Heart left ventricle (tissue), 16 donors: ENCODE measurements at regions not wholly inside any gene's neighbourhood (a gene's known extent, or its start where the extent isn't known, plus 50 kb on each side); places are given as distances from the start of the nearest gene placed in this dataset.
A peak's percentile ranks its signal among the peaks of the same experiment; 100 is the strongest.
"Not testable (repeated sequence)": the region's sequence is repeated elsewhere in the genome, so short reads cannot be mapped to it uniquely, and the experiment has no call there.

Experiments used
- ATAC-seq, 4 donors: fragments of 200-7000 bp; cut with Tn5 transposase; one replicate each; pipeline ENCODE4 v1.9.1; 2020 to 2022; ENCODE audit warnings: moderate library complexity in 4 of 4, mild to moderate bottlenecking in 3 of 4, moderate number of reproducible peaks in 1 of 4
- DNase-seq, 5 donors: peaks; one replicate each; pipeline ENCODE4 v3.0.0-alpha.2; 2020
- H3K27ac ChIP-seq, 12 donors: fragments of 200-600 bp; sonication (generic) in 4 of 12; one replicate each; pipeline versions ENCODE4 v1.5.0 to v1.8.0; 2016 to 2022; ENCODE audit warnings: mild to moderate bottlenecking in 2 of 12
- H3K27me3 ChIP-seq, 9 donors: fragments of 200-600 bp; sonication (generic) in 2 of 9; one replicate each; pipeline versions ENCODE4 v1.5.1 to v1.8.0; 2016 to 2022; ENCODE audit warnings: mild to moderate bottlenecking in 3 of 9
- H3K36me3 ChIP-seq, 9 donors: fragments of 200-600 bp; sonication (generic) in 2 of 9; one replicate each; pipeline versions ENCODE4 v1.5.0 to v1.8.0; 2018 to 2022; ENCODE audit warnings: mild to moderate bottlenecking in 2 of 9
- H3K4me1 ChIP-seq, 12 donors: fragments of 200-600 bp; sonication (generic) in 4 of 12; one replicate each; pipeline versions ENCODE4 v1.5.0 to v1.8.0; 2016 to 2022; ENCODE audit warnings: mild to moderate bottlenecking in 3 of 12
- H3K4me3 ChIP-seq, 12 donors: fragments of 200-600 bp; sonication (generic) in 4 of 12; one replicate each; pipeline versions ENCODE4 v1.5.0 to v1.8.0; 2017 to 2022; ENCODE audit warnings: mild to moderate bottlenecking in 9 of 12, moderate library complexity in 4 of 12
- H3K9me3 ChIP-seq, 12 donors: fragments of 200-600 bp; sonication (generic) in 4 of 12; one replicate each; pipeline versions ENCODE4 v1.5.0 to v1.8.0; 2016 to 2022; ENCODE audit warnings: mild to moderate bottlenecking in 1 of 12
- CTCF ChIP-seq, 12 donors: fragments of 200-600 bp; sonication (generic) in 4 of 12; IDR thresholded peaks; one replicate each; pipeline versions ENCODE4 v1.5.0 to v1.8.0; 2018 to 2022; ENCODE audit warnings: antibody characterized with exemption in 12 of 12, mild to moderate bottlenecking in 5 of 12
- POLR2A ChIP-seq, 2 donors: fragments of 450-650 bp; IDR thresholded peaks; one replicate each; pipeline ENCODE4 v1.6.1; 2017; ENCODE audit warnings: antibody characterized with exemption in 2 of 2, mild to moderate bottlenecking in 2 of 2, moderate library complexity in 2 of 2
- WGBS, 4 donors: extraction: QIAGEN DNeasy Blood & Tissue Kit in 2 of 4; methylation state at CpG; one replicate each; pipeline versions ENCODE4 v1.1.5 to v1.1.7; 2013 to 2018; 5-methylcytosine and 5-hydroxymethylcytosine counted together
- intact Hi-C, 10 donors: fragments of 100-400 bp; cut with DNase I; formaldehyde crosslinking; loops; one replicate each; pipeline versions ENCODE4 v1.11.1 to v1.14.2; 2022
- donor health status: ischemic (EF 13 %, LVEDD 7.1; RV severe dilation, severe dysfunction).
- donor health status: healthy with polysubstance abuse.
- donor health status: DM: no; HTN: yes; CAD: no.
- donor health status: DM: no; HTN: no; CAD: no.
- donor health status: ischemic (EF 25% LVEDD 6.9; RV normal size, moderate dysfunction).
- donor health status: ischemic (EF 25% LVEDD 5.7; RV mildly dilated, moderate dysfunction).
- donor health status: healthy.
- donor health status: DM: yes; HTN: yes; CAD: no.
- donor health status: ischemic (EF 35%, LVEDD 5.7; RV mildly dilated, moderate dysfunction).
- donor health status: nonischemic (EF 11% LVEDD 7.7; RV severe dilation, severe dysfunction).
- donor health status: DM: yes; HTN: yes; CAD: no.
- donor health status: PGD.
- donor health status: ischemic (EF 29% LVEDD 5.4; RV normal size, mild dysfunction).
- donor health status: nonischemic (EF 23%, LVEDD 6.1; RV moderate dilation, normal function).

- H3K4me3 ChIP-seq: no peak overlapping the region
- no peaks in the 10 kb centered on the region for H3K4me1 ChIP-seq
- H3K9me3 ChIP-seq: no peaks in the 10 kb centered on the region
- no peaks in the 10 kb centered on the region for H3K36me3 ChIP-seq
- DNase-seq (no peak), ATAC-seq (no peak)
- H3K27me3 ChIP-seq: no peaks in the 10 kb centered on the region
- TF ChIP-seq CTCF (IDR thresholded peaks at IDR 0.05) (no peak), POLR2A (IDR thresholded peaks at IDR 0.05) (no peak)
- no peak overlapping the region for H3K27ac ChIP-seq
- intact Hi-C loops: no loop called here
- WGBS, 4 donors: 59 to 79% (median 73%) methylated on average over 4 of the region's 4 CpGs
Measured at GRCh38 chr17:12195418-12195817, 174.7 kb downstream of the MAP2K4 start.

- no peaks in the 10 kb centered on the region for H3K36me3 ChIP-seq
- no peaks in the 10 kb centered on the region for H3K27me3 ChIP-seq
- H3K9me3 ChIP-seq: no peaks in the 10 kb centered on the region
- intact Hi-C loops: no loop called here
- peaks cover 0 to 5% (median 0%) of the 10 kb centered on the region in 12 donors for H3K4me1 ChIP-seq
- no peak for ATAC-seq
- H3K4me3 ChIP-seq: no peak overlapping the region
- DNase-seq: no peak
- peak overlapping the region in 1 of 12 donors; percentile 42 for H3K27ac ChIP-seq
- WGBS, 4 donors: 70 to 80% (median 78%) methylated on average over 4 of the region's 4 CpGs
- TF ChIP-seq POLR2A (IDR thresholded peaks at IDR 0.05) (no peak), CTCF (IDR thresholded peaks at IDR 0.05) (no peak)
Measured at GRCh38 chr17:12201294-12201880, 180.7 kb downstream of the MAP2K4 start.

- WGBS, 4 donors: 68 to 79% (median 70%) methylated on average over 2 of the region's 2 CpGs
- H3K4me3 ChIP-seq: no peak overlapping the region
- DNase-seq (no peak), ATAC-seq (no peak)
- no peak for TF ChIP-seq CTCF (IDR thresholded peaks at IDR 0.05)
- no peak for TF ChIP-seq POLR2A (IDR thresholded peaks at IDR 0.05)
- H3K27ac ChIP-seq: no peak overlapping the region
- no peaks in the 10 kb centered on the region for H3K9me3 ChIP-seq
- intact Hi-C loops: no loop called here
- no peaks in the 10 kb centered on the region for H3K27me3 ChIP-seq
- H3K4me1 ChIP-seq: peaks cover 0 to 5% (median 0%) of the 10 kb centered on the region in 12 donors
- H3K36me3 ChIP-seq: no peaks in the 10 kb centered on the region
Measured at GRCh38 chr17:12209632-12210191, 189.0 kb downstream of the MAP2K4 start.

GRCh38 chr17:12220714-12221439, 200.2 kb downstream of the MAP2K4 start:
- H3K4me3 ChIP-seq, DNase-seq, ATAC-seq, H3K27me3 ChIP-seq, H3K9me3 ChIP-seq, intact Hi-C loops, H3K27ac ChIP-seq, H3K4me1 ChIP-seq, H3K36me3 ChIP-seq: not testable (repeated sequence)
- WGBS, 4 donors: 95 to 98% (median 97%) methylated on average over 22 to 59 of the region's 59 CpGs
